ENCODE measurements at regions not wholly inside any gene's neighbourhood (a gene's known extent, or its start where the extent isn't known, plus 50 kb on each side); places are given as distances from the start of the nearest gene placed in this dataset.
"Not testable (repeated sequence)": the region's sequence is repeated elsewhere in the genome, so short reads cannot be mapped to it uniquely, and the experiment has no call there.

DNA sequence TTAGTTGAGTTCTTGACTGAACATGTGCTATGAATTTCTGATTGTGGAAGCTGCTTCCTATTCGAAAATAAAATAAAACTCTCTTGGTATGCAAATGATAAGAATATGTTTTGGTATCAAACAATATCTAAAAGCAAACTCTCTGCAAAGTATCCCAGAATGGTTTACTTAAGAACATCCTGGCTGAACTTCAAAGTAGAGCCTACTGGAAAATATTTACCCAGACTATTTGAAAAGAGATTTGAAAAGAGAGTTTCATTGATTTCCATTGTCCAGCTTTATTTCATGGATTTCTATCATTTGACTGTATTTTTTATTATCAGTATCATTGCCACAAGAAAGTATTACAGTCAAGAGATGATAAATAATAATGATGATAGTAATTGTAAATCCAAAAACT, 171.1 kb upstream of the SLC7A11 start:
- no peak for DNase-seq

DNA sequence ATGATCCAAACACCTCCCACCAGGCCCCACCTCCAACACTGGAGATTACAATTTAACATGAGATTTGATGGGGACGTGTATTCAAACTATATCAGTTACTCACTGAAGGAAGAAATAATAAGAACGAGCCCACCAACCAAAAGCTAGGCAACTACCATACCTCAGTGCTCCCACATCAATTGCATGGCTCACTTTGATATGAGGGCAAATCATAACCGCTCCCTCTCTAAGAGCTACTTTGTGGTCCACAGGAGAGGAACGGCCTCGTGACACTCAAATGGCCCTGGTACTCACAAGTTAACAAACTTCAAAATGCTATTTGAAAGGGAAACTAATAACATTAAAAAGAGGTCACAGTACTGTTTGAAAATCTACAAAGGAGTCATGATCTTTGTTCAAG, 170.7 kb upstream of the SLC7A11 start:
- DNase-seq = no peak

DNA sequence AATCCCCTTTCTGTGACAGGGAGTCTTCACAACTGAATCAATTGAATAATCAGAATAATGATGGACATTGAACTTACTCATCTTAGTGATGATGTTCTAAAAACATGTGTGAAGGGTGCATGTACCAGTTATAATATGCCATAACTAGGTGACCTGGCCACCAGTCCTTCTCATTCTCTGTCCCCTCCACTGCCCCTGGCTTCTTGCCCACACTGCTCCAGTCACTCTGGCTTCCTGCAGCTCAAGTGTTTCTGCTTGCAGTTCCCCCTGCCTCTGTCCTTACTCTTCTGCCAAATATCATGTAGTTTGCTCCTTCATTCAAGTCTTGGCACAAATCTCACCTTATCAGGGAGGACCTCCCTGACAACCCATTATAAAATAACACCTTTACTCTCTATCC, 168.1 kb upstream of the SLC7A11 start:
- DNase-seq = no peak

DNA sequence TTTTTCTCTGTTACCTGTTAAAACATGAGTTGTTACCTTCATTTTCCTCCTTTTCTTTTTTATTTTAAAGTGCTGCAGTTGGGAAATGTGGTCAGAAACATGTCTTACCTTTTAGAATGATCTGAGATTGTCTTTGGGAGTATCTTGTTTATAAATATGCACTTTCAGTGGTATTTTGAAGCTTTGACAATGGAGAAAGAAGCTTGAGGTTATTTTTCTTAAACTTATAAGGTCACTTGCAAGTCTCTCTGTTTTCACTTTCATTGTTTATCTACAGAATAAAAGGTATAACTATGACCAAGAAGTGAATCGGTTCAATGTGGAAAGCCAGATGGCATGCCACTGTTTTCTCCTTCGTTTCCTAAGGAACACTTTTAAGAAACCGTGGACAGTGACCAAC, 167.5 kb upstream of the SLC7A11 start:
- no peak for DNase-seq

DNA sequence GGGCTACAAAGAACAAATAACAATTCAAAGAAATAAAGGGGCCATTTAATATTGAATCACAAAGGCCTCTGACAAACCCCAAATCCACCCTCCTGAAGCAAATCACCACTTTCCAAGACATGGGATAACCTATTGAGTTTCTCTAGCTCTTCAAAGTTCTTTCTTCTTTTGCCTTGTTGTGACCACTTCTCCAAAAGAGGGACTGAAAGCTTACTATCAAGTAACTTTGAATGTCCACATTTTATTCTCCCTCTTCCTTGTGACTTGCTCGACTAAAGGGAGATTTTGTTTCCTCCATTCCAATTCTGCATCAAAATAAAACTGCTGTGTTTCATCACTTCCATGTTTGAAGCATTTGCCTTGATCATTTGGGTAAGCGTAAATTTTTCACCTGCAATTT, 166.6 kb upstream of the SLC7A11 start:
- DNase-seq = no peak

DNA sequence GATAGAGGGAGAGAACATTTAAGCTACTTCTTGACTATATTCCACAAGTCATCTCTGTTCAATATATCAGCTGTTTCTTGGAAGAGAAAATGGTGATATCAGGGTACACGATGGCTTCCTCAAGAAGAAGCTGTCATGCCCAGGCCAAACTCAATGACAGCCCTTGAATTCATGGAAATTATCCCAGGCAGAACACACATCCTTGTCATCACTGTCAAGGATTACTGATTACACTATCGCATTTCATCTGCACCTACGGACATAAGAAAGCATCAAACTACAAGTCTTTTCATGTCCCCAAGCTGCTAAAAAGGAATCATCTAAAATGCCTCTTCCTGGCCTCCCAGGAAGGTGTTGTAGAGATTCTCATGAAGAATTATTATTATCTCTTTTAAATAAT, 165.2 kb upstream of the SLC7A11 start:
- no peak for DNase-seq

DNA sequence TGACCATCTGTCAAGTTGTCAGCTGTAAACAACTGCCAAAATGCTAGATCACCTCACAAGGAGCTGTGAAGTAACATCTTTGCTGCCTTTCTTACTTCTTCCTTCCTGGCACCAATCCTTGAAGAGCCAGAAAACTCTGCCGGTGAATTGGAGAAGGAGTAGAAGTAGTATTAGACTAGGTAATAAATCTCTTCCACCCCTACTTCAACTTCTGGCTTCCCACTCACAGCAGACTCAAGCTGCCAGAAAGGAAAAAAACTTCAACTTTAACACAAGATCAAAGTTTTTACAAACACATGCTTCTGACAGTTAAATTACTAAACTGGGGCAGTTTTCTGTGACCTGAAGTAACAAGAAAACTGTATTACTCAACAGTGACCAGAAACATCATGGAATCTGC, 164.7 kb upstream of the SLC7A11 start:
- no peak for DNase-seq

DNA sequence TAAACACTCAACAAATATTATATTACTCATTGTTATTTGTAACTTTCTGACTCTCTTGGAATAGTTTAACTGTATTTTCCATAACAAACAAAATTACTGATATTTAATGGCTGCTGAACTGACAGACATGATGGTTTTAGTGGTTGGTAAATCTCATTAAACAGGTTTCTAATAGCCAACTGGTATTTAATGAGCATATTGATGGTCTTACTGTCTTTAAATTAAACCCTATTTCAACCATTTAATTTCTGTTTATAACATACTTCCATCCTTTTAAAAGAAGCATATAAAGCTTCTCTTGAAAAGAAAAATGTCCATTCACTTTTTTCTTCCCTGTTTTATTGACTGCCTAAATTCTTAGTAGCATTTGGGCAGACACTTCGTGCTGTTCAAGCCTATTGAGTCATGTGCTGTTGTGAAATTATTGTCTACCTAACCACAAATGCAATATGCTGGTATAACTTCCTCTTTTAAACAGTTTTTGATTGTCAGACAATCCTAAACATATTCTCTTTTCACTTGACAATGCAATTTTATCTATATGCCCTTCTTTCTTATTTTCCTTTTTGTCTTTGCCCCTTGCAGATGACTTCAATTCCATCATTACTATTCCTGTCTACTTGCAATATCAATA, 163.9 kb upstream of the SLC7A11 start:
- no peak for DNase-seq

DNA sequence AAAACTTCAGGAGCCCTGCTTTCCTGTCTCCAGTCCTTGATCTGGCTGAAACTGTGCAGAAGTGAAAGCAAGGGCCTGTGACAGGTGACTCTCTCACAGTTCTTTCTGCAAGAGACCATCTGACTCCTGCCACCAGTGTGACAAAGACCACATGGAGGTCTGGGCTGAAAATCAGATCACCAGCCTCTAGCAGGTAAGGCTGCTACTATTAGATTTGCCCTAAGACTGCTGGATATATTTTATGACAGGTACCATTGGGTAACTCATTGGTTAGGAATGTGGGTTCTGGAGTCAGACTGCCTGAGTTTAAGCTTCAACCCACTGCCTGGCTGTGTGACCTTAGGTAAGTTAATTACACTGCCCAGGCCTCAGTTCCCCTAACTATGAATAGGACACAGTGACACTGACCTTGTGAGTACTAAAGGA, 163.3 kb upstream of the SLC7A11 start:
- no peak for DNase-seq

DNA sequence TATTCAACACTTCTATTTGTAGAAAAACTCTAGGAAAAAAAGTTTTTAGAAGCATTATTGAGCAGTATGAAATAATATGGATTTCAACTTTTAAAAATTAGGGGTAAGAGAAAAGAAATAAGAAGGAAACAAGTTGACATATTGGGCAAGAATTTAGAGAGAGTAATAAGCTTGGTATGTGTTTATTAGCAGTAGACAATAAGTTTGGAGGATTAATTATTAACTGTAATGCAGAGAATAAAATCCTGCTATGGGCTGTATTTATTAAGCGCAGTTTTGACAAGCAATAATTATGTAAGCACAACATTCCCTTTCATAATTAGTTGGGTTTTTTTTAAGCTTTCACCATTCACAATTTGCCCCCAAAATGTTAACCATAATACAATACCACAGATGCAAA, 162.7 kb upstream of the SLC7A11 start:
- no peak for DNase-seq

DNA sequence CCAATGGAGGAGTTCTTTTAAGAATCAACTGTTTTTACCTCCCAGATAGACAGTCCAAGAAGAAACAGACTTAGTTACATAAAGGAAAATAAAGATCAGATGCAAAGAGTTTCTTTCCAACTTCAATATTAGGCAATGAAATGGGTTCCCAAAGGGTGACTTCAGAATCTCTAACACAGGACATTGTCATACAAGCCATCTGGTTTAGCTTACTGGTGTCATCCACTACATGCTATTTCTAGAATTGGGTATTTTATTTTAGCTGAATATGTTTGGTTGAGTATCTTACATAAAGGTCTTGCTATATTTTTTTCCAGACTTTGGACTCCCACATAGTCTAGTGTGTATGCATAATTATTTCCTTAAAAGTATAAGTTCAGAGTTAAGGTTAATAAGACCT, 162.1 kb upstream of the SLC7A11 start:
- no peak for DNase-seq

DNA sequence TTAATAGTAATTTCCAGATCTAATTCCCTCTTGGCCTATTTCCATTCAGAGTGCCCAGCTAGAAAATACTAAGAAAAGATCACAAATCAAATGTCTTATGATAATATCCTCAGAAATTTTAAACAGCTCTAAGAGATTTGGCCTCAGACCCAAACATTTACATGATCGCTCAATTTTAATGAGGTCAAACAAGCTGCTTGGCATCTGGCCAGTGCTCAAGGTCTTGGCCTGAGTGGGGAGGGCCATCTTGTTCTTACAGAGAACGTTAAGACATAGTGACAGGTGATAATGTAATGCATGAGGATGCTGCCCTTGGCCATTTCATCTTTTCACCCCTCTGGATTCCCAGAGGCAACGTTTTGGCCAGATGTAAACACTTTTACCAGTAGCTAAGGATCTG, 159.2 kb upstream of the SLC7A11 start:
- no peak for DNase-seq

DNA sequence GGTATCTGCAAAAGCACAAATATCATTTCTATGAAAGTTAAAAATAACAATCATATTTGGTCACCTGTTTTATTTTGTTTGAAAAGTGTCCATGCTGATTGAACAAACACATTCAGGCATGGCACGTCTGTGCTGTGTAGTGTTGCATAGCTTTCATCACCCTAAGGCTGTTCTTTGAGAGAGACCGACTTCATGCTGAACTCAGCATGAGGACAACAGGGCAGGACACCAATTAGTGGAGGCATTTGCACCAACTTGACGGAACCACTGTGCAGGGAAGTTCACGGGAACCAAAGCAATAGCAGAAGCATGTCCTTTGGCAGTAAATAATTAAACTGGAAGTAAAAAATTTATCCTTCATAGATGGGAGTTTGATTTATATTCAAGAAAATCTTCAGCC, 158.4 kb upstream of the SLC7A11 start:
- no peak for DNase-seq

DNA sequence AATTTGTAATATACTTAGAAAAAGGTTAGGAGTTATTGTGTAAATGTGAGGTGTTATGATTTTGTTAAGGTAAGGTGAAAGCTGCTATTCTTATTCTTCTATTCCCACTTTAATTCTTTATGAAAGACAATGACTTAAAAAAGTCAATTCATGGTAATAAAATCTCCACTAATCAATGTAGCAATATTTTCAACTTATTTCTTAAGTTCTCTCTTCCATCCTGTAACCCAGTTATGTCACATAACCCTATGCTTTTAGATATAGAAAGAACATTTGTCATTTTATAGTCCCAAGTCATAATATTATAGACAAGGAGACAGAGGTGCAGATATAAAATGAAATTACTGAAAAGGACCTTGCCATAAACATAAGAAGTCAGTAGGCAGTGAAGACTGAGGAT, 157.9 kb upstream of the SLC7A11 start:
- DNase-seq = no peak

DNA sequence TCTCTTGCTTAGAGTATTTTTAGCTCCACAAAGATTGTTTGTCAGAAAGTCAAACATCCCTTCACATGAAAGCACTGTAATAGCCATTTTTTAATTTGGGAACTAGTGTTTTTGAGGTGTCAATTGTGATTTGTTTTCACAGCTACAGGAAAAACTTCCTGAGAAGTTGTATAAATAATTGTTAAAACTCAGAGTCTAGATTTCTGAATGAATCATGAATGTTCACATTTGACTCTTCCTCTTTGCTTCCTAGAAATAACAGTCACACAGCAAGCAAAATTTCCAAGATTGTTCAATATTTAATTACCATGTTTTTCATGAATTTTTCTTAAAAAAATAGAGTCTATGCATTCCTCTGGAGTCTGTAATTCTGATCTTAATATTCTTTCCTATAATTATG, 156.9 kb upstream of the SLC7A11 start:
- no peak for DNase-seq

DNA sequence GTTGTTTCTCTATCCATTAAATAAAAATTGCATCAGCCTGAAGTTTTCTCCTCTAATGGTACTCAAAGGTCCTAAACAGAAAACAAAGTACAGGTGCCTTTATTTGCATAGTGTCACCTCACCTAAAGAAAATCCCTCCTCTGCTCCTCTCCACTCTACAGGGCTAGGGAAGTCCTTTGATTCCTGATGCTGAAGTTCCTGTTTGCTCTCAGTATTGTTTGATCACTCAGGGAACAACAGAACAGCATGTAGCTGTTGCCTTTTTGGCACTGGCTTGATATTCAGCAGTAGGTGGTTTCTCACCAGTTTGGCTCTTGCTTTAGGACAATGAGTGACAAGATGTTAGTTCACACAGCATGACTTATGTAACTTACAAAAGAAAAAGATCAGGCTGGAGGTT, 156.2 kb upstream of the SLC7A11 start:
- DNase-seq = no peak

DNA sequence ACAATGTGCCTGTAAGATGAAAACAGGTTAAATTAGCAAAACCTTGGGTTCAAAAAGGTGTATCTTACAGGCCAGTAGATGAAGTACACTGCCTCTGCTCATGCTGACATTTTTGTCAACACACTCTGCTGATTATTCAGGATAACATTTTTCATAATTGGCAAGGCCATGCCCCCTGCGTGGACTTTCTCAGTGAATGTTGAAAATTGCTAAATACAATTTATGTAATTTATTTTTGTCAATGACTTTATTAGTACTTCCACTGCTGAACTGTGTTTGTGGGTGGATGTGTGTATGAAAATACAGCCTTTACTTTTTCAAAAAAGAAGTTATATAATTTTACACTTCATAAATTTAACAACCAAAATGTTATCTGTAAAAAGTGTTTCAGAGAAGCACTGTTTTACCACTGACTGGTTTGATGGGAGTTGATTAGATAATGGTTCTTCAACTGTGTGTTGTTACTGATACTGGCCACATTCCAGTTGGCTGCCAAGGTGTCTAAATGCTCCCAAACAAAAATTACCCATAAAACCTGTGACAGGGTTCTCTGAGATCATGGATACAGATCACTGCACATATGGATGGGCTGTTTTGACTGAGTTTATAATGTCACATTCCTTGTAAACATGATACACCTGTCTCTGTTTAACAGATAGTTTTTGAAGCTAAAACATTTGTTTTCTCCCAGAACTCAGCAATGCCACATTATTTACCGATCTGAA, 151.9 kb upstream of the SLC7A11 start:
- no peak for DNase-seq

DNA sequence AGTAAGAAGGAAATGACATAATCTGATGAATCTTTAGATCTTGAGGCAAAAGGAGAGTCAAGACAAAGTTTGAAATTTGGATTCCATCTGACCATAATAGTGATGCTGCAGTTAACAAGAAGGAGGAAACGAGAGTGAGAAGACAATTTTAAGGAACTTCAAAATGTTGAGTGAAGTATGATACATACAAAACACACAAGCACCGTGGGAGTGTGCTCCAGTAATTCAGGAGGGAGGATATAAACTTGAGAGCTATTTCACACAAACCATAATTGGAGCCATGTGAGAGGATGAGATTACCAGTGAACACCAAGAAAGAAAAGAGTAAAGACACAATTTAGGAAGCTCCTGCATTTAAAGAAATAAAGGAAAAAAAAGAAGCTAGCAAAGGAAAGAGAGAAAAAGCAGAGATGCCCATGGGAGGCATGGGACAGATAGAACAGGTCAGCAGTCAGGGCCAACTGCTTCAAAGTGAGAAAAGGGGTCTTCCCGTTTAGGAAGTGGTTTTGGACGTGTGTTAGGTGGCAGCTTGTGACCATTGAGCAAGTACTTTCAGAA, 150.7 kb upstream of the SLC7A11 start:
- DNase-seq = no peak

DNA sequence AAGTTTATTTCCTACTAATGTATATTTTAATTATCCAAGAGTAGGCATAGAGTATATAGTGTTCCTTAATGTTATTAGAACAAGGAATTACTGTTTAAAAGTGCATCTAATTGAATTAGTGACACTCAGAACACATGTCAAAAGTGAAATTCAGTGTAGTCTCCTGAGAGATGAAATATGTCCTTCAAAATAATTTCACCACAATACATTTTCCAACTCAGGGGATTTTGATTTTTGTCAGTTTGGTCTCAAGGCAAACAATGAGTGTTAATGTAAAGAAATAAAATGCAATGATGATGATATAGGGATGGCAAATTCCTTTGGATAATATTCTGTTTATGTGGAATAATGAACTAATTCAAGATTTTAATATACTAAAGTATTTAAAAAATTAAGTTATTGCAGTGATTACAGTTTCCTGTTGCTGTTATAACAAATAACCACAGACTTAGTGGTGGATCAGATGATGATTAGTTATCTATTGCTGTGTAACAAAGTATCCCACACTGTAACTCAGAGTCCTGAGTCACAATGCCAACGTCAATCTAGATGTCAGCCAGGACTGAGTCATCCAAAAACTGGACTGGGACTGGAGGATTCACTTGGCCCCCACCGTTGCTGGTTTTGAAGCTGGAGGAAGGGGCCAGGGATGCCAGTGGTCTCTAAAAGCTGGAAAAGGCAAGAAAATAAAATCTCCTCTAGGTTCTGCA, 148.0 kb upstream of the SLC7A11 start:
- DNase-seq = no peak

DNA sequence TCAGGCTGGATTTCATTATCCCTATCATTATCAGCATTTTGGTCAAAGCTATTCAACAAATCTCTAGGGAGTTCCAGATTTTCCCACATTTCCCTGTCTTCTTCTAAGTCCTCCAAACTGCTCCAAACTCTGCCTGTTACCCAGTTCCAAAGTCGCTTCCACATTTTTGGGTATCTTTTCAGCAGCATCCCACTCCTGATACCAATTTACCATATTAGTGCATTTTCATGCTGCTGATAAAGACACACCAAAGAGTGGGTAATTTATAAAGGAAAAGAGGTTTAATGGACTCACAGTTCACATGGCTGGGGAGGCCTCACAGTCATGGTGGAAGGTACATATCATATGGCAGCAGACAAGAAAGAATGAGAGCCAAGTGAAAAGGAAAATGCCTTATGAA, 132.8 kb upstream of the SLC7A11 start:
- DNase-seq = no peak

DNA sequence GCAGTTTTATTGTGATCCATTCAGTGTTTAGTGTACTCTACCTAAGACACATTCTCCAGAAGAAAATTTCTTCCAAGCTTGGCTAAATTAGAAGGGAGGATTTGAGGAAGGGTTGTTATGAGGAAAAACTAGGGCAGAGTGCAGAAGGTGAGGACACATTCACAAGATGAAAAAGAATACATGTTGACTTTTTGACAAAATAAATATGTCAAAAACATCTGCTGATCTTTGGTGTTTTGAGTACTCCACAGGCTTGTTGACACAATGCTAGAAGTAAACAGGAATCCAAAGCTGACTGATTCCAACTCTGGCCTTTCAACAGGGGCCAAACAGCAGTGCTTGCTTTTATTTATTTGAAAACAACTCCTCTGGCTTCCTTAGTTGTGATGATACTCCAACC, 125.8 kb upstream of the SLC7A11 start:
- DNase-seq = no peak

DNA sequence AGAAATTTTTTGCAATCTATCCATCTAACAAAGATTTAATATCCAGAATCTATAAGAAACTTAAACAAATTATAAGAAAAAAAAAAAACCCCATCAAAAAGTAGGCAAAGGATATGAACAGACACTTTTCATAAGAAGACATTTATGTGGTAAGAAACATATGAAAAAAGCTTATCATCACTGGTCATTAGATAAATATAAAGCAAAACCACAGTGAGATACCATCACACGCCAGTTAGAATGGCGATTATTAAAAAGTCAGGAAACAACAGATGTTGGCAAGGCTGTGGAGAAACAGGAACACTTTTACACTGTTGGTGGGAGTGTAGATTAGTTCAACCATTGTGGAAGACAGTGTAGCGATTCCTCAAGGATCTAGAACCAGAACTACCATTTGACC, 110.3 kb upstream of the SLC7A11 start:
- not testable (repeated sequence) for DNase-seq

DNA sequence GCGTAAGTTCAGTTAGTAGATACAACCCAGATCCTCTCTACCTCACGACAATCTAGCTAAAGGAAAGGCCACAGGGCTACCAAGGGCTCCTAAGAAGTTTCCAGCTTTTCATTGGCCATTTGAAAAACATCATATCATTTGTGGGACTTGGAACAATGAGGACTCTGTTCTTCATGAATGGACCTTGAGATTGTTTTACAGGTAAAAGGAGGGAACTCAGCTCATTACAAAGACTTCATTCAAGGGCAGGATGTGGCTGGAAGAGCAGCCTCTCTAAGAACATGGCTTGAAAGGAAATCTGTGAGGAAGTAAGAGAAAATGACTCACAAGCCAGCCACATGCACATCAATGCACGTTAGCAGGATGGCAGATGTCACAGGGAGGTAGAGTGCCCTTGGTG, 105.9 kb upstream of the SLC7A11 start:
- no peak for DNase-seq

DNA sequence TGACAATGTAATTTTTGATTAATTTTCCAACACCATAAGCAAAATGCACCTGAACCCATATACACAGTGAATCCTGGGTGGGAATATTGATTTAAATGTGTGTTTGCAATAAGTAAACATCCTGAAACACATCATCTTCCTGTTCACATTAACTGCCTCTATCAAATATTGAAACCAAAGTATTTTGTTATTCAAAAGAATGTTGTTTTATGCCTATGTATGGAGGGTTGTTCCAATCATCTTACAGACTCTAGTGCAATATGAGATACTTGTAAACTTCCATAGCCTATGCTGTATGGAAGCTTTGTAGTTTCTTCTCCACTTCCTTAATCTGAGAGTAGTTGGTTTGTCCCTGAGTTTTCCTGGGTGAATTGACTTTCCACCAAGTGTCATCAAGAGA, 105.4 kb upstream of the SLC7A11 start:
- DNase-seq = no peak
